H1 (cell line): ENCODE measurements at regions not wholly inside any gene's neighbourhood (a gene's known extent, or its start where the extent isn't known, plus 50 kb on each side); places are given as distances from the start of the nearest gene placed in this dataset.

ENCODE experiments used
- CTCF ChIA-PET: fragments of 300-600 bp; sonication (Branson Sonifier 250); formaldehyde crosslinking; loops from one replicate; lab custom pipeline; 2021; ENCODE audit not compliant: partially characterized antibody; lab: Charles Lee
- POLR2A ChIA-PET: fragments of 300-600 bp; sonication (Branson Sonifier 250); formaldehyde crosslinking; loops from one replicate; lab custom pipeline; 2021; ENCODE audit warnings: inconsistent platforms; ENCODE audit not compliant: partially characterized antibody; lab: Charles Lee
- DNase-seq, 2 experiments: peaks; one replicate each; pipeline versions ENCODE4 v3.0.0 to v3.0.0-alpha.2; 2010 to 2022; ENCODE audit warnings: low spot score in 2 of 2, low read depth in 1 of 2, mixed read lengths in 1 of 2
- FAIRE-seq: peaks from 2 replicates; lab custom pipeline; 2011; peaks lifted over from hg19 to GRCh38; lab: Jason Lieb, UNC
- H2AFZ ChIP-seq: 2 replicates; pipeline ENCODE4 v1.8.1; 2012; ENCODE audit warnings: low read length, inconsistent platforms
- H2AK5ac ChIP-seq: 2 replicates; pipeline ENCODE4 v1.6.1; 2013; ENCODE audit warnings: low read depth, low read length
- H2BK120ac ChIP-seq: replicated peaks from 2 replicates; pipeline ENCODE3; 2013; ENCODE audit warnings: low read depth, low read length, inconsistent platforms
- H2BK12ac ChIP-seq: 2 replicates; pipeline ENCODE4 v1.6.1; 2013; ENCODE audit warnings: low read depth, low read length
- H2BK15ac ChIP-seq: 2 replicates; pipeline ENCODE4 v1.6.1; 2013; ENCODE audit warnings: low read length
- H2BK20ac ChIP-seq: 2 replicates; pipeline ENCODE4 v1.6.1; 2013; ENCODE audit warnings: low read length
- H2BK5ac ChIP-seq: 2 replicates; pipeline ENCODE4 v1.6.1; 2013; ENCODE audit warnings: low read depth, low read length
- H3K14ac ChIP-seq: 2 replicates; pipeline ENCODE4 v1.6.1; 2013; ENCODE audit warnings: inconsistent platforms; ENCODE audit not compliant: insufficient read length
- H3K18ac ChIP-seq: 2 replicates; pipeline ENCODE4 v1.6.1; 2013; ENCODE audit warnings: low read length; ENCODE audit errors: extremely low read depth
- H3K23ac ChIP-seq: 2 replicates; pipeline ENCODE4 v1.6.1; 2013; ENCODE audit warnings: inconsistent platforms; ENCODE audit not compliant: insufficient read length
- H3K23me2 ChIP-seq: 2 replicates; pipeline ENCODE4 v1.6.1; 2013; ENCODE audit warnings: low read depth, low read length
- H3K27ac ChIP-seq: 2 replicates; pipeline ENCODE4 v1.6.1; 2011; ENCODE audit warnings: low read depth, low read length, inconsistent platforms
- H3K27me3 ChIP-seq, 4 experiments: replicated peaks in 1 of 4; 1 replicate in 1 of 4; 2 replicates in 3 of 4; pipeline versions ENCODE4 v1.6.1 to v1.8.1; 2011 to 2013; ENCODE audit warnings: low read length in 3 of 4, mild to moderate bottlenecking in 3 of 4, inconsistent platforms in 2 of 4, mixed read lengths in 2 of 4, moderate library complexity in 1 of 4; ENCODE audit not compliant: control insufficient read depth in 3 of 4, insufficient read depth in 3 of 4; ENCODE audit errors: extremely low read depth in 1 of 4
- H3K36me3 ChIP-seq, 4 experiments: 2 replicates each; pipeline versions ENCODE4 v1.6.1 to v1.8.1; 2011 to 2013; ENCODE audit warnings: mild to moderate bottlenecking in 4 of 4, low read length in 3 of 4, moderate library complexity in 2 of 4, control low read depth in 1 of 4, inconsistent platforms in 1 of 4; ENCODE audit not compliant: insufficient read depth in 4 of 4, control insufficient read depth in 2 of 4
- H3K4ac ChIP-seq: replicated peaks from 2 replicates; pipeline ENCODE3; 2013; ENCODE audit warnings: low read length, low read depth, mixed read lengths, inconsistent platforms; ENCODE audit not compliant: insufficient read length
- H3K4me1 ChIP-seq, 4 experiments: replicated peaks in 1 of 4; 1 replicate in 1 of 4; 2 replicates in 3 of 4; pipeline versions ENCODE4 v1.6.1 to v1.8.1; 2011 to 2013; ENCODE audit warnings: low read length in 3 of 4, inconsistent platforms in 2 of 4, mixed read lengths in 1 of 4; ENCODE audit not compliant: insufficient read depth in 4 of 4, control insufficient read depth in 3 of 4
- H3K4me2 ChIP-seq, 2 experiments: 2 replicates each; pipeline versions ENCODE4 v1.6.1 to v1.8.1; 2011 to 2013; ENCODE audit warnings: low read depth in 2 of 2, low read length in 2 of 2, control low read depth in 1 of 2, inconsistent platforms in 1 of 2, mild to moderate bottlenecking in 1 of 2; ENCODE audit not compliant: insufficient read depth in 1 of 2
- H3K4me3 ChIP-seq, 4 experiments: fragments of 200-600, 300-600 bp in 1 of 4; sonication (generic), shearing (Covaris generic), sonication (Bioruptor Twin) in 1 of 4; 2 replicates each; pipeline versions ENCODE4 v1.5.1 to v1.8.1; 2011 to 2016; ENCODE audit warnings: low read length in 4 of 4, low read depth in 3 of 4, control low read depth in 2 of 4, inconsistent platforms in 2 of 4, mild to moderate bottlenecking in 2 of 4, mixed read lengths in 1 of 4, moderate library complexity in 1 of 4; ENCODE audit not compliant: insufficient read depth in 2 of 4; ENCODE audit errors: extremely low read depth in 1 of 4
- H3K56ac ChIP-seq: replicated peaks from 2 replicates; pipeline ENCODE3; 2013; ENCODE audit warnings: low read depth, mild to moderate bottlenecking, mixed read lengths, low read length, inconsistent platforms; ENCODE audit not compliant: insufficient read length
- H3K79me1 ChIP-seq: 2 replicates; pipeline ENCODE4 v1.6.1; 2013; ENCODE audit warnings: low read depth, low read length, control low read depth
- H3K79me2 ChIP-seq, 2 experiments: 2 replicates each; pipeline versions ENCODE4 v1.6.1 to v1.8.1; 2012 to 2013; ENCODE audit warnings: low read length in 2 of 2, mild to moderate bottlenecking in 2 of 2, inconsistent platforms in 1 of 2; ENCODE audit not compliant: insufficient read depth in 2 of 2, control insufficient read depth in 1 of 2
- H3K9ac ChIP-seq, 4 experiments: replicated peaks in 1 of 4; 1 replicate in 1 of 4; 2 replicates in 3 of 4; pipeline versions ENCODE4 v1.6.1 to v1.8.1; 2011 to 2013; ENCODE audit warnings: low read depth in 3 of 4, low read length in 3 of 4, control low read depth in 2 of 4, mild to moderate bottlenecking in 2 of 4, moderate library complexity in 2 of 4, inconsistent platforms in 1 of 4; ENCODE audit errors: extremely low read depth in 1 of 4
- H3K9me3 ChIP-seq, 2 experiments: 2 replicates each; pipeline versions ENCODE4 v1.6.1 to v1.8.1; 2012 to 2013; ENCODE audit warnings: mild to moderate bottlenecking in 2 of 2, moderate library complexity in 2 of 2, control low read depth in 1 of 2, inconsistent platforms in 1 of 2, low read depth in 1 of 2, low read length in 1 of 2, mixed read lengths in 1 of 2; ENCODE audit not compliant: insufficient read depth in 2 of 2
- H4K20me1 ChIP-seq, 2 experiments: replicated peaks in 1 of 2; 2 replicates each; pipeline versions ENCODE3 to v1.8.1; 2011 to 2013; ENCODE audit warnings: inconsistent platforms in 2 of 2, low read length in 2 of 2, mild to moderate bottlenecking in 1 of 2; ENCODE audit not compliant: insufficient read depth in 2 of 2, control insufficient read depth in 1 of 2
- H4K5ac ChIP-seq: 2 replicates; pipeline ENCODE4 v1.6.1; 2013; ENCODE audit warnings: low read length, low read depth, mixed read lengths, inconsistent platforms; ENCODE audit not compliant: insufficient read length
- H4K8ac ChIP-seq: 2 replicates; pipeline ENCODE4 v1.8.0; 2013; ENCODE audit warnings: mild to moderate bottlenecking, moderate library complexity, low read length, inconsistent platforms; ENCODE audit not compliant: insufficient read depth; ENCODE audit errors: extremely low read depth
- H4K91ac ChIP-seq: replicated peaks from 2 replicates; pipeline ENCODE3; 2013; ENCODE audit warnings: low read length, mixed read lengths, inconsistent platforms; ENCODE audit not compliant: insufficient read length
- BCL11A ChIP-seq, 2 experiments: IDR thresholded peaks; one replicate each; pipeline ENCODE4 v1.6.1; 2011; ENCODE audit warnings: low read depth in 2 of 2, low read length in 2 of 2, mild to moderate bottlenecking in 2 of 2
- CBX5 ChIP-seq: fragments of 300-800, 300-1000 bp; sonication (generic); IDR thresholded peaks from 2 replicates; pipeline ENCODE4 v1.7.1; 2016; ENCODE audit warnings: antibody characterized with exemption, low read length, low read depth
- CHD1 ChIP-seq: IDR thresholded peaks from 2 replicates; pipeline ENCODE4 v1.6.1; 2012; ENCODE audit warnings: low read depth, low read length, improper control_type of control experiment
- CHD2 ChIP-seq: IDR thresholded peaks from 2 replicates; pipeline ENCODE4 v1.6.1; 2012; ENCODE audit warnings: low read length, improper control_type of control experiment
- EZH2 ChIP-seq: fragments of 200-600 bp; sonication (generic); IDR thresholded peaks from 2 replicates; pipeline ENCODE4 v1.7.1; 2012; ENCODE audit warnings: low read depth, mild to moderate bottlenecking, moderate library complexity, low read length, inconsistent platforms; ENCODE audit not compliant: severe bottlenecking
- GABPA ChIP-seq: IDR thresholded peaks from 2 replicates; pipeline ENCODE4 v1.6.1; 2011; ENCODE audit warnings: mild to moderate bottlenecking, low read length, moderate library complexity, borderline replicate concordance; ENCODE audit not compliant: insufficient read depth
- JUND ChIP-seq: IDR thresholded peaks from 2 replicates; pipeline ENCODE4 v1.6.1; 2011; ENCODE audit warnings: mild to moderate bottlenecking, improper control_type of control experiment, low read length
- KDM4A ChIP-seq: IDR thresholded peaks from one replicate; pipeline ENCODE4 v1.7.1; 2012; ENCODE audit warnings: low read depth, mild to moderate bottlenecking, moderate library complexity, low read length, inconsistent platforms; ENCODE audit not compliant: severe bottlenecking
- MAFK ChIP-seq: IDR thresholded peaks from 2 replicates; pipeline ENCODE4 v1.6.1; 2012; ENCODE audit warnings: low read depth, mild to moderate bottlenecking, improper control_type of control experiment, low read length
- PHF8 ChIP-seq: fragments of 200-600 bp; sonication (generic); conservative IDR thresholded peaks from 2 replicates; pipeline ENCODE4 v1.7.1; 2012; ENCODE audit warnings: low read depth, mild to moderate bottlenecking, inconsistent platforms, low read length, moderate library complexity
- POU5F1 ChIP-seq: IDR thresholded peaks from 2 replicates; pipeline ENCODE4 v1.6.1; 2011; ENCODE audit warnings: low read depth, mild to moderate bottlenecking, low read length, moderate library complexity
- SAP30 ChIP-seq: fragments of 300-600 bp; sonication (generic); IDR thresholded peaks from 2 replicates; pipeline ENCODE4 v1.7.1; 2012; ENCODE audit warnings: low read length, moderate library complexity, mild to moderate bottlenecking, inconsistent platforms; ENCODE audit not compliant: insufficient read depth, insufficient replicate concordance
- SIRT6 ChIP-seq: IDR thresholded peaks from one replicate; pipeline ENCODE4 v1.7.1; 2012; ENCODE audit warnings: low read length, inconsistent platforms
- SP1 ChIP-seq: IDR thresholded peaks from 2 replicates; pipeline ENCODE4 v1.6.1; 2011; ENCODE audit warnings: low read depth, low read length
- SP2 ChIP-seq: IDR thresholded peaks from 2 replicates; pipeline ENCODE4 v1.6.1; 2012; ENCODE audit warnings: mild to moderate bottlenecking, low read length, inconsistent platforms
- WGBS, 2 experiments: shearing (Covaris generic) in 1 of 2; methylation state at CpG; one replicate each; pipeline versions ENCODE4 v1.1.6 to v1.1.7; 2013 to 2015; ENCODE audit warnings: low lambda C conversion rate in 2 of 2, mixed read lengths in 2 of 2, inconsistent platforms in 1 of 2, low coverage in 1 of 2, missing lambda C conversion rate in 1 of 2; ENCODE audit not compliant: insufficient replicate concordance in 2 of 2, insufficient coverage in 1 of 2, insufficient read length in 1 of 2; ENCODE audit errors: extremely low coverage in 1 of 2, missing lambda C conversion rate in 1 of 2; 5-methylcytosine and 5-hydroxymethylcytosine counted together
- TF ChIP-seq, protein P1 (sequence below): IDR thresholded peaks from 2 replicates; pipeline ENCODE4 v1.6.1; 2011; ENCODE audit warnings: low read depth, mild to moderate bottlenecking, low read length; ENCODE audit not compliant: insufficient read depth

DNA sequence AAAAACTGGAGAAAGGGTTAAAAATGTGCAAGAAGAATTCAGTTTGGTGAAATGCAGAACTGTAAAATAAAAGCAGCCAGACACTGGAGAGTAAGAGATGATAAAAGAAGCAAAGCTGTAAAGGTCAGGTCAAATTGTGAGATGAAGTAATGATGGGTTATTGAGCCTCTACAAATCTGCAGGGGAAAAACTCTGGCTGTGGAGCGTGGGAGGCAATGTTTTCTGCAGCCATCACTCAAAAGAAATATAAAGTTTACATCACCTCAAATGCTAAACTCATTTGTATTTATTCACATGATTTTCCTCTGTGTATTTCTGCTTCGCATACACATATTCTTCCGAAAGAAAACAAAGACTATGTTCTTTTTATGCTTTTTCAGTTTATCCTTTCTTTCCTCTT is 158.8 kb upstream of the GPR149 start:
- H3K4me3 ChIP-seq, result no peak overlapping the region
- no peak overlapping the region for H2BK15ac ChIP-seq
- H2BK12ac ChIP-seq, result no peak overlapping the region
- DNase-seq (no peak), FAIRE-seq (no peak)
- no peak overlapping the region for H3K27ac ChIP-seq
- H3K23ac ChIP-seq, result no peak overlapping the region
- H3K36me3 ChIP-seq, result no peaks in the 10 kb centered on the region
- no peaks in the 10 kb centered on the region for H4K20me1 ChIP-seq
- ChIA-PET CTCF (interaction anchor here (1.5 kb wide), 1 partner anchor 38 kb away, joined by 3 read pairs; no protein-coding TSS in a partner anchor), POLR2A (no interaction called here)
- no peak overlapping the region for H3K4me2 ChIP-seq
- no peaks in the 10 kb centered on the region for H3K27me3 ChIP-seq
- H3K14ac ChIP-seq, result no peak overlapping the region
- no peak overlapping the region for H2BK20ac ChIP-seq
- H3K4me1 ChIP-seq, result no peaks in the 10 kb centered on the region
- H3K56ac ChIP-seq, result no peak overlapping the region
- no peak overlapping the region for H3K9ac ChIP-seq
- no peak overlapping the region for H4K8ac ChIP-seq
- no peak overlapping the region for H4K5ac ChIP-seq
- no peak overlapping the region for H4K91ac ChIP-seq
- H2BK5ac ChIP-seq, result no peak overlapping the region
- WGBS, 2 experiments, result 91% methylated on average over 3 of the region's 3 CpGs; no CpG with 5 or more reads in 1 of the 2 experiments
- H2BK120ac ChIP-seq, result no peak overlapping the region
- H2AK5ac ChIP-seq, result no peak overlapping the region
- no peaks in the 10 kb centered on the region for H3K79me1 ChIP-seq
- no peak overlapping the region for H2AFZ ChIP-seq
- no peaks in the 10 kb centered on the region for H3K79me2 ChIP-seq
- H3K9me3 ChIP-seq, result no peaks in the 10 kb centered on the region
- H3K18ac ChIP-seq, result no peak overlapping the region
- no peaks in the 10 kb centered on the region for H3K23me2 ChIP-seq
- H3K4ac ChIP-seq, result no peak overlapping the region
- TF ChIP-seq GABPA (no peak), MAFK (no peak), SIRT6 (no peak), CHD2 (no peak), CHD1 (no peak), SP1 (no peak), POU5F1 (no peak), SP2 (no peak), EZH2 (no peak), SAP30 (no peak), KDM4A (no peak), JUND (no peak), BCL11A (IDR thresholded peaks at IDR 0.05; ENCODE audit: low read depth in 2 of 2, low read length in 2 of 2) (no peak), PHF8 (no peak), CBX5 (no peak)
- TF ChIP-seq, protein P1, sequence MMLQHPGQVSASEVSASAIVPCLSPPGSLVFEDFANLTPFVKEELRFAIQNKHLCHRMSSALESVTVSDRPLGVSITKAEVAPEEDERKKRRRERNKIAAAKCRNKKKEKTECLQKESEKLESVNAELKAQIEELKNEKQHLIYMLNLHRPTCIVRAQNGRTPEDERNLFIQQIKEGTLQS, result no peak
